Adipocyte (in vitro differentiated cells): ENCODE measurements at regions not wholly inside any gene's neighbourhood (a gene's known extent, or its start where the extent isn't known, plus 50 kb on each side); places are given as distances from the start of the nearest gene placed in this dataset.
"Not testable (repeated sequence)": the region's sequence is repeated elsewhere in the genome, so short reads cannot be mapped to it uniquely, and the experiment has no call there.

ENCODE experiments used
- DNase-seq: peaks from one replicate; pipeline ENCODE4 v3.0.0-alpha.2; 2015; ENCODE audit warnings: low read depth
- H3K27me3 ChIP-seq: replicated peaks from 2 replicates; pipeline ENCODE4 v1.7.0; 2013; ENCODE audit warnings: mild to moderate bottlenecking, low read length, moderate library complexity; ENCODE audit not compliant: control insufficient read depth, insufficient read depth
- H3K36me3 ChIP-seq: 2 replicates; pipeline ENCODE4 v1.7.0; 2013; ENCODE audit warnings: low read length, mild to moderate bottlenecking, moderate library complexity; ENCODE audit not compliant: control insufficient read depth, insufficient read depth, severe bottlenecking
- H3K4me1 ChIP-seq: 2 replicates; pipeline ENCODE4 v1.7.0; 2013; ENCODE audit warnings: mild to moderate bottlenecking, low read length, moderate library complexity; ENCODE audit not compliant: control insufficient read depth, insufficient read depth
- H3K4me3 ChIP-seq: 2 replicates; pipeline ENCODE4 v1.7.0; 2013; ENCODE audit warnings: mild to moderate bottlenecking, low read length, moderate library complexity
- H3K9ac ChIP-seq: 2 replicates; pipeline ENCODE4 v1.7.0; 2013; ENCODE audit warnings: mild to moderate bottlenecking, low read length, moderate library complexity
- H3K9me3 ChIP-seq: 2 replicates; pipeline ENCODE4 v1.7.0; 2013; ENCODE audit warnings: mild to moderate bottlenecking, low read length, moderate library complexity; ENCODE audit not compliant: control insufficient read depth

DNA sequence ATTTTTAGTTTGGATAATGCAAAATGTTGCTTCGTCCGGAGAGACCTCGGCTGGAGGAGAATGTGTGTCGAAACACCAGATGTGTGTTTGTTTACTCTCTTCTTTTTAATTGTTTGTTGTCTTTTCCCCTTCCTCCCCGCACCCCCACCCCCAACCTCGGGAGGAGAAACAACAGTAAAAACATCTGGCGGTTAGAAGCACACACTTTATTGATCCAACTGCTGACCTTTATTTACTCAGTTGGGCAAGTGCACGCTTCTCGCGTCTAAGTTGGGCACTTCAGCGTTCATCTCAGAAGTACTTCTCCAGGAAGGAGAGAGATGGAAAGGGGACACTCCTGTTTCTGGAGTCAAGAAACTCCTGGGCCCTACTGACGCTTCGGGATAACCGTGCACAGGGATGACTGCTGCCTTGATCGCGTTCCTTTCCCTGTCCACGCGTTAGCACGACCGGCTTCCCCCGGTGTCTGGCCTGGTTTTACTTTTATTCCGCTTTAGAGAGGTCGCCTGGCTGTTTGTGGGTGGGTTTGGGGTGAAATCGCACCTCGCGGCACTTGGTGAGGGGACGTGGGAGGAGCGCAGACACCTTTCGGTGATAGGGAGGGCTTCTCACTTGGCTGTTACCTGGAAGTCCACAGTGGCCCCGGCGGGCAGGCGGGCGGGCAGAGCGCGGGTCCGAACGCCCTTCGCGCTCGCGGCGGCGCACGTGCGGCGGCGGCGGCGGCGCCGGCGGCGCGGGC, 168.3 kb upstream of the PPP1R3A start:
- H3K9me3 ChIP-seq = no peaks in the 10 kb centered on the region
- peak; percentile 57 for DNase-seq
- H3K9ac ChIP-seq = peak overlapping the region; percentile 87
- no peaks in the 10 kb centered on the region for H3K36me3 ChIP-seq
- H3K4me1 ChIP-seq = peaks cover 25% of the 10 kb centered on the region
- peak overlapping the region; percentile 98 for H3K4me3 ChIP-seq
- no peaks in the 10 kb centered on the region for H3K27me3 ChIP-seq

DNA sequence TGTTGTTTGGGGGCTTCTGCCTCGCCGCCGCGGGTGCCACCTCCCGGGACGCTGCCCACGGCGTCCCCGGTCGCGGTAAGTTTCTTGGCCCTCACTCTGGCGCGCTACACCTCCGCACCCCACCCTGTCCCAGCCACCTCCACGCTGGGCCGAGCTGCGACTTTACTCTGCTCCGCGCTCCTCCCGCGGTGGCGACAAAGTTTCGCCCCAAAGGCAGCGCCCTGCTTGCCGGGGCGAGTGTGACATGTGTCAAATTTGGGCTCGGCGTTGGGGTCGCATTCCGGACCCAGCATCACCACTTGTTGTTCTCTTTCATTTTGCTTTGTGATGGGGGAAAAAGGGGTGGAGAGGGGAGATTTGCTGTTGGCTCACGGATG, 167.7 kb upstream of the PPP1R3A start:
- no peaks in the 10 kb centered on the region for H3K27me3 ChIP-seq
- peak; percentile 53 for DNase-seq
- H3K36me3 ChIP-seq = no peaks in the 10 kb centered on the region
- H3K4me3 ChIP-seq = peak overlapping the region; percentile 98
- peaks cover 26% of the 10 kb centered on the region for H3K4me1 ChIP-seq
- H3K9ac ChIP-seq = peak overlapping the region; percentile 87
- H3K9me3 ChIP-seq = no peaks in the 10 kb centered on the region

DNA sequence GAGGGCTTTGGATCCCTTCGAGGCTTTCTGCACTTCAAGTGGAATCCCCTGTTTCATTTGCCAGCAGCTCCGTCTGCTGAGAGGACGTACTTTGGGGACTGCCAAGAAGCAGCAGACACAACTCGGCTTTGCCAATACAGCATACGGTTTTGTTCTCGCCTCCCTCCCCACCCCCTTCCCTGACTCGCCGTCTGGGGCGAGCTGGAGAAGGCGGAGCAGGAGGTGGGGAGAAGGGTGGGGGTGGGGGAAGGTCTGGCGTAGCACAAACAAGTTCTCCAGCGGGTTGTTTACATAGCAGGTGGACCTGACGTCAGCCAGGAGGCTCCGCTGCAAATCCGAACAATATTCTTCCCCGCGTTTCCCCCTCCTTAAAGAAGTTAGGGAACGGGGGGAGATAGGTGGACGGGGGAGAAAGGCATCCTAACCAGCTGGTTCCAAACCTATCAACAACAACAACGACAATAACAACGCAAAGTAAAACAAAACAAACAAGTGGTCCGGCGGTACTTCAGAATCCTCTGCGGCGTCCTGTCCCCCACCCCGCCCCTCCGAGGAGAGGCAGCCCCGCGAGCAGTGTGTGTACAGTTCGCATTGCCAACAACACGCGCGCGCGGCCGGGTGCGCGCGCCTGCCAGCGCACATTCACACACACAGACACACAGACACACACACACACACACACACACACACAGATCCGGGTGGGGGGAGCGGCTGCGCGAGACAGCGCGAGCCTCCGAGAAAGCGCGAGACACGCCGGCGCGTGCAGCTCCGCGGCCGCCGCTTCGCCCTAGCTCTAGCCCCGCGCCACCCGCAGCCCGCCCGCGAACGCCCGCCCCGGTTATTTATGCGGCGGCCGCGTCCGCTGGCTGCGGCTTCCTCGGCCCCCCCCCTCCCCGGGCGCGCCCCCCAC, 167.0 kb upstream of the PPP1R3A start:
- Histone ChIP-seq H3K27me3 (no peaks in the 10 kb centered on the region), H3K9me3 (no peaks in the 10 kb centered on the region)
- peak; percentile 87 for DNase-seq

DNA sequence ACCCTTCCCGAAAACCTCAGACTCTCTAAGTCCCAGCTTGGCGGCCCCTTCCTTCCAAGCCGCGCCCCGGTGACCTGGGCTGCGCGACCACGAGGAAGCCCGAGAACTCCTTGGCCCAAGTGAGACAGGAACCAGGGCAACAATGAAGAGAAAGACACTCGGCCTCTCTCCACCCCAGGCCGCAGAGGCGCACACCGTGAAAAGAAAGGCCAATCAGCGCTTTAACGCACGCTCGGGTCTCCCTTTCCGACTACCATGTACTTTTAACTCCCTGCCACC, 166.4 kb upstream of the PPP1R3A start:
- Histone ChIP-seq H3K4me1 (peaks cover 26% of the 10 kb centered on the region), H3K9ac (peak overlapping the region; percentile 87), H3K4me3 (peak overlapping the region; percentile 98), H3K36me3 (no peaks in the 10 kb centered on the region), H3K27me3 (no peaks in the 10 kb centered on the region), H3K9me3 (no peaks in the 10 kb centered on the region)
- DNase-seq = no peak

More for the DNA sequence above, 167.0 kb upstream of the PPP1R3A start:
- peak overlapping the region; percentile 98 for H3K4me3 ChIP-seq
- peaks cover 26% of the 10 kb centered on the region for H3K4me1 ChIP-seq
- H3K36me3 ChIP-seq = no peaks in the 10 kb centered on the region
- peak overlapping the region; percentile 87 for H3K9ac ChIP-seq

DNA sequence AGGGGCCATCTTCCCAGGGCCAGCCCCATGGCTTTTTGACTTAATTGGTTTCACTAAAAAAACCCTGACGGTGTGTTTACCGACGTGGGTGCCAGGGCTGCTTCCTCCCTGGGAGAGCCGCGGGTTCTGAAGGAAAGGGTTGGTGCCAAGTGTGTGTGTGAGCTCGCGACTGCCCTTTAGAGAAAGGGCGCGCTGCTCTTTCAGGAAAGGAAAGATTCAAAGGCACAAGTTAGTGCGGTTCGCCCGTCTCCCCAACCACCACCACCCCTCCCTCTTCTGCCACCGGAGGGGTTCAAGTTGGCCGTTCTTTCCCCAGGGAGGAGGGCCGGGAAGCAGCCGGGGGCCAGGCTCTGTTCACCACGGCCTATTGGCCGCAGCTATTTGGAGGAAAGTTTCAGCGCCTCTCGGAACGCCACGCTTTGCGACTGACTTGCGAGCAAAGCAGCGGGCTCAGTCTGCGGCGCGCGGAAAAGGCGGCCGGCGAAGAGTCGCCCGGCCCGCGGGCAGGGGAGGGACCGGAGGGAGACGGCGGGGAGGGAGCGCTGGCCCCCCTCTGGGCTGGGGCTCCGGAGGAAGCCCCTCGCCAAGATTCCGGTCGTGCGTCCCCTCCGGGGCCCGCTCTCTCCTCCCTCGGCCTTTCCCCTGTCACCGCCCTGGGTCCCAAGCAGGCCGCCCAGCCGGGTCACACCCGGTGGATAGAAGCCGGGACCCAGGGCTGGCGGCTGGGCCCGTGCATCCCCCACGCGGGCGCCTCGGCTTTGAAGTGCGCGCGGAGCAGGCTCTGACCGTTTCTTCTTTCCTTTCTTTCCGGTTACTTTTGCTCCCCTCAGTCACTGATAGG, 165.9 kb upstream of the PPP1R3A start:
- H3K4me3 ChIP-seq = peak overlapping the region; percentile 98
- H3K36me3 ChIP-seq = no peaks in the 10 kb centered on the region
- H3K4me1 ChIP-seq = peaks cover 26% of the 10 kb centered on the region
- no peaks in the 10 kb centered on the region for H3K27me3 ChIP-seq
- H3K9ac ChIP-seq = peak overlapping the region; percentile 87
- H3K9me3 ChIP-seq = no peaks in the 10 kb centered on the region
- DNase-seq = no peak

DNA sequence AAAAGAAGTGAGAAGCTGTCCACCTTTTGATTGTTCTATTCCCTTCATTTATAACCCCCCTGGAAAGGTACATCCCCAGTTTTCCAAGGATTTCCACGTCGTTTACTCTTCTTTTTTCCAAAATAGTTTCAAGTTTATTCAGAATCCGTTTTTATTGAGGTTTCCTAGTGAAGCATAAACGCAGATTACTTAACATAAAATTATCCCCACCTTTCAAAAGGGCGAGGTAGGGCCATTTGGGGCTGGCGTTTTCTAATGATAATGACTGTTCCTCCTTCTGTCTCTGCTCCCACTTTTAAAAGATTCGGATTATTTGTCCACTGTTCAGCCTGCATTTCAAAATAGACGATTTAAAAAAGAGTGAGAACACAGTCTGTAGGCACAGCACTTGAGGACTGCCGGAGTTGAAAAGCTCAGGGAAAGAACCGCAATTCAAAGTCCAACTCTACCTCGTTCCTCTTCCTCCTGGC, 165.2 kb upstream of the PPP1R3A start:
- DNase-seq = no peak
- Histone ChIP-seq H3K27me3 (no peaks in the 10 kb centered on the region), H3K4me1 (peaks cover 26% of the 10 kb centered on the region), H3K36me3 (no peaks in the 10 kb centered on the region), H3K9me3 (no peaks in the 10 kb centered on the region), H3K9ac (peak overlapping the region; percentile 87), H3K4me3 (peak overlapping the region; percentile 98)

DNA sequence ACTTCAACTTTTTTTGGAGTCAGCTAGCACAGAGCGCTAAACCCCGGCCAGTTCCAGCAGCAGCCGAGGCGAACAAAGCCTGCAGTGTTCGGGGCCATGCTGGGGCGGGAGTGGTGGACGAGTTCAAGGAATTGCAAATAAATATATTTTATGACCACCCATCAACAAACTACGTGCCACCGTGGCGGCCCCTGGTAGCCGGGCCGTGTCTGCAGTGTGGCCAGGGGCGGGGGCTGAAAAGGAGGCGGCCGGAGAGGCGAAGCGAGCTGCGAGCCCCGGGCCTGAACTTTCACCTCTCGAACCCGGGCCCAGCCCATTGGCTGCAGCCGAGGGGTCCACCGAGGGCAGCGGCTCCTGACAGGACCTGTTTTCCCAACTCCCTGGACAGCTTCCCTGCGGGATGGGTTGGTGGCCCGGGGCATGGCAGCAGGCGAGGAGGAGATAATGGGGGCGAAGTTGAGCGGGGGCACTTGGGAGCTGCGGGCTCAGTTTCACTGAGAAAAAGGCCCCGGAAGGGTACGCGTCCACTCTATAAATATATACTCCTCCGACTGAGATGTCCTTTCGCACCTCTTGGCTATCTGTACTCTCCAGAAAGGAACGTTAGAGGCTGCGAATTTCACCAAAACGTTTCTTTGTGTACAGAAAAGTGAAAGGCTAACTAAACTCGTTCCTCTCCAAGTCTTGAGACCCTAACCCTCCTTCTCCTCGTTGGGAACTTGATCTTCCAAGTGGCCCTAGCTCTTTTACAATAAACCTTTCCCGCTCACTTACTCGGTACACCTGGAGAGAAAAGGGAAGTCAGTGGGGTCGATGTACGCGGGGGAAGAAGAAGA, 164.6 kb upstream of the PPP1R3A start:
- H3K27me3 ChIP-seq = no peaks in the 10 kb centered on the region
- peak overlapping the region; percentile 84 for H3K9ac ChIP-seq
- no peaks in the 10 kb centered on the region for H3K9me3 ChIP-seq
- DNase-seq = no peak
- no peaks in the 10 kb centered on the region for H3K36me3 ChIP-seq
- peak overlapping the region; percentile 93 for H3K4me3 ChIP-seq
- peaks cover 24% of the 10 kb centered on the region for H3K4me1 ChIP-seq

DNA sequence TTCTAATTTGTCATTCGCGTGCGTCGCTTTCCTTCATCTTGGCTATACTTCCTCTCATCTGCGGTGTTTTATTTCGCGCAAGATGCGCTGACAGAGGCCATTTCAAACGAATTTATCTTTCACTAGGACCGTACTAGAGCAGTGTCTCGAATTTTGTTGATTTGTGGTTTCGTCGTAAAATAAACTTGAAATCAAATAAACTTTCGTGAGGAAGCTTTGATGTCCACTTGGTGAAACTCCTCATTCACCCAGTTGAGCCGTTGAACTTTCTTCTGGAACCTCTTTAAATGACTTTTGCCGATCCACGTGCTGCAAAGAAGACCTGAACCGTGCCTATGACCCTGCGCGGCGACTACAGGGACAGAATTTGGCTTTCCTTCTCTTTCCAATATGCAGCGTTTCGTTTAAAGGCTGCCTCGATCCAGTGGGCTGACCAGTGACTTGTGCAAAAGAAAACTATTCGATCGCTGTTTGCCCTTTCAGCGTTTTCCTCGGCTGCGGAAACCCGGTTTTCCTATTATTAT, 163.9 kb upstream of the PPP1R3A start:
- Histone ChIP-seq H3K9me3 (no peaks in the 10 kb centered on the region), H3K9ac (peak overlapping the region; percentile 84), H3K4me3 (peak overlapping the region; percentile 93), H3K4me1 (peaks cover 18% of the 10 kb centered on the region), H3K27me3 (no peaks in the 10 kb centered on the region), H3K36me3 (no peaks in the 10 kb centered on the region)
- no peak for DNase-seq

DNA sequence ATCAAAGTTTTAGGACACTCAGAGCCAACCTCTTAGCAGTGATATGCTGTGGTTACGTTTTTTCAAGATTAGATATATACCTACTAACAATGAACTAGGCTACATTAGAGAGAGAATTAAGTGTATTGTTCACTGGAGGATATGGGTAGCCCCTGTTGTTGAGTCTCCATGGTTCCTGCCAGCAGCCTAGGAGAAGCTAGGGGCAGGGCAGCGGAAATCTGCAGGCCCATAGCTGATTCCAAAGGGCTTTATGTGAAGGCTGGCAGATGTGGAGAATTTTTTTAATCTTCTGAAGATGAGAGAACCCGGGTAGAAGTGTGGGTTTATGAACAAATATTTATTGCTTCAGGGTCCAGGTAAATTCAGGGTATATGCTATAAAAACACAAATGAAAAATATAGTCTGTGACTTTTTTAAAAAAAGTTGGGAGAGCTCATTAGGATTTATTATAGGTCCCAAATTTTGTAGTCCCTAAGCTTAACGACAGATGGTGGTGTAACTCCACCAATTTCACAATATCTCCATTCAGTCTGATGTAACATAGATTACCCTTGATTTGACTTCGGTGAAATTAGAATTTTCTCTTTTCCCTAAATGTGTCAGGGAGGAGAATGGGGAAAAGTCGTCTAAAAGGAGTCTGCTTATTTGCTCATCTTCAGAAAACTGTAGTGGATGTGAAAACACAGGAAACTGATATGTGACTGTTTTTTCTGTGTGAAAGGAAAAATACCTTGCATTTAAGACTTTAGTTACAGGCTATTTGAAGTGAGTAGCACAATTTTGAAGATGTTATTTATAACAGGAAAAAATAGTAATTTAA, 163.0 kb upstream of the PPP1R3A start:
- Histone ChIP-seq H3K4me3 (peak overlapping the region; percentile 93), H3K4me1 (peaks cover 16% of the 10 kb centered on the region), H3K27me3 (no peaks in the 10 kb centered on the region), H3K36me3 (no peaks in the 10 kb centered on the region), H3K9ac (peak overlapping the region; percentile 84), H3K9me3 (no peaks in the 10 kb centered on the region)
- peak; percentile 79 for DNase-seq

DNA sequence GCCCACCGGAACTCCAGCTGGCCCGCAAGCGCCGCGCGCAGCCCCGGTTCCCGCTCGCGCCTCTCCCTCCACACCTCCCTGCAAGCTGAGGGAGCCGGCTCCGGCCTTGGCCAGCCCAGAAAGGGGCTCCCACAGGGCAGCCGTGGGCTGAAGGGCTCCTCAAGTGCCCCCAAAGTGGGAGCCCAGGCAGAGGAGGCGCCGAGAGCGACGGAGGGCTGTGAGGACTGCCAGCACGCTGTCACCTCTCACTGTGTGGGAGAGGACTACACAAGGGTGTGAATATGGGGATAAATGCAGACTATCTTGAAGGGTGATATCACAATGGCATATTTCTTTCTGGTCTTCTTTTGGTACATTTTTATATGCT, 158.3 kb upstream of the PPP1R3A start:
- H3K9ac ChIP-seq, H3K27me3 ChIP-seq, H3K9me3 ChIP-seq, DNase-seq, H3K4me1 ChIP-seq, H3K4me3 ChIP-seq, H3K36me3 ChIP-seq: not testable (repeated sequence)
